Ishikawa (cell line): ENCODE measurements at regions not wholly inside any gene's neighbourhood (a gene's known extent, or its start where the extent isn't known, plus 50 kb on each side); places are given as distances from the start of the nearest gene placed in this dataset.

Experiments
- CEBPB ChIP-seq: IDR thresholded peaks from 2 replicates; pipeline ENCODE4 v1.6.1; 2012
- CREB1 ChIP-seq: IDR thresholded peaks from 2 replicates; pipeline ENCODE4 v1.6.1; 2012; ENCODE audit warnings: low read depth
- EGR1 ChIP-seq: IDR thresholded peaks from 2 replicates; pipeline ENCODE4 v1.6.1; 2012
- EP300 ChIP-seq: IDR thresholded peaks from 2 replicates; pipeline ENCODE4 v1.6.1; 2012; ENCODE audit warnings: borderline replicate concordance
- FOXM1 ChIP-seq: IDR thresholded peaks from 2 replicates; pipeline ENCODE4 v1.6.1; 2012; ENCODE audit warnings: low read depth, borderline replicate concordance
- MAX ChIP-seq: IDR thresholded peaks from 2 replicates; pipeline ENCODE4 v1.6.1; 2012
- NFIC ChIP-seq: IDR thresholded peaks from 2 replicates; pipeline ENCODE4 v1.6.1; 2012
- RAD21 ChIP-seq: IDR thresholded peaks from 2 replicates; pipeline ENCODE4 v1.6.1; 2012; ENCODE audit warnings: low read depth
- TAF1 ChIP-seq: IDR thresholded peaks from 2 replicates; pipeline ENCODE4 v1.6.1; 2012; ENCODE audit warnings: low read depth, mild to moderate bottlenecking
- TCF12 ChIP-seq: IDR thresholded peaks from 2 replicates; pipeline ENCODE4 v1.6.1; 2012; ENCODE audit warnings: low read depth
- TEAD4 ChIP-seq: IDR thresholded peaks from 2 replicates; pipeline ENCODE4 v1.6.1; 2012
- YY1 ChIP-seq: IDR thresholded peaks from 2 replicates; pipeline ENCODE4 v1.6.1; 2012; ENCODE audit warnings: low read depth
- ZBTB7A ChIP-seq: IDR thresholded peaks from 2 replicates; pipeline ENCODE4 v1.6.1; 2012; ENCODE audit warnings: low read depth
- TF ChIP-seq, protein P1 (sequence below): IDR thresholded peaks from 2 replicates; pipeline ENCODE4 v1.6.1; 2012; ENCODE audit warnings: low read depth, mild to moderate bottlenecking
- TF ChIP-seq, protein P2 (sequence below): IDR thresholded peaks from 2 replicates; pipeline ENCODE4 v1.6.1; 2012

GRCh38 chr10:131778385-131778784, 122.4 kb upstream of the PPP2R2D start:
- TF ChIP-seq ZBTB7A (no peak), EGR1 (no peak), NFIC (no peak), TEAD4 (no peak), MAX (no peak), TCF12 (no peak), CREB1 (no peak), FOXM1 (no peak), CEBPB (no peak), RAD21 (no peak), TAF1 (no peak), EP300 (no peak), YY1 (no peak)
- TF ChIP-seq, protein P1, sequence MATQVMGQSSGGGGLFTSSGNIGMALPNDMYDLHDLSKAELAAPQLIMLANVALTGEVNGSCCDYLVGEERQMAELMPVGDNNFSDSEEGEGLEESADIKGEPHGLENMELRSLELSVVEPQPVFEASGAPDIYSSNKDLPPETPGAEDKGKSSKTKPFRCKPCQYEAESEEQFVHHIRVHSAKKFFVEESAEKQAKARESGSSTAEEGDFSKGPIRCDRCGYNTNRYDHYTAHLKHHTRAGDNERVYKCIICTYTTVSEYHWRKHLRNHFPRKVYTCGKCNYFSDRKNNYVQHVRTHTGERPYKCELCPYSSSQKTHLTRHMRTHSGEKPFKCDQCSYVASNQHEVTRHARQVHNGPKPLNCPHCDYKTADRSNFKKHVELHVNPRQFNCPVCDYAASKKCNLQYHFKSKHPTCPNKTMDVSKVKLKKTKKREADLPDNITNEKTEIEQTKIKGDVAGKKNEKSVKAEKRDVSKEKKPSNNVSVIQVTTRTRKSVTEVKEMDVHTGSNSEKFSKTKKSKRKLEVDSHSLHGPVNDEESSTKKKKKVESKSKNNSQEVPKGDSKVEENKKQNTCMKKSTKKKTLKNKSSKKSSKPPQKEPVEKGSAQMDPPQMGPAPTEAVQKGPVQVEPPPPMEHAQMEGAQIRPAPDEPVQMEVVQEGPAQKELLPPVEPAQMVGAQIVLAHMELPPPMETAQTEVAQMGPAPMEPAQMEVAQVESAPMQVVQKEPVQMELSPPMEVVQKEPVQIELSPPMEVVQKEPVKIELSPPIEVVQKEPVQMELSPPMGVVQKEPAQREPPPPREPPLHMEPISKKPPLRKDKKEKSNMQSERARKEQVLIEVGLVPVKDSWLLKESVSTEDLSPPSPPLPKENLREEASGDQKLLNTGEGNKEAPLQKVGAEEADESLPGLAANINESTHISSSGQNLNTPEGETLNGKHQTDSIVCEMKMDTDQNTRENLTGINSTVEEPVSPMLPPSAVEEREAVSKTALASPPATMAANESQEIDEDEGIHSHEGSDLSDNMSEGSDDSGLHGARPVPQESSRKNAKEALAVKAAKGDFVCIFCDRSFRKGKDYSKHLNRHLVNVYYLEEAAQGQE: no peak
- TF ChIP-seq, protein P2, sequence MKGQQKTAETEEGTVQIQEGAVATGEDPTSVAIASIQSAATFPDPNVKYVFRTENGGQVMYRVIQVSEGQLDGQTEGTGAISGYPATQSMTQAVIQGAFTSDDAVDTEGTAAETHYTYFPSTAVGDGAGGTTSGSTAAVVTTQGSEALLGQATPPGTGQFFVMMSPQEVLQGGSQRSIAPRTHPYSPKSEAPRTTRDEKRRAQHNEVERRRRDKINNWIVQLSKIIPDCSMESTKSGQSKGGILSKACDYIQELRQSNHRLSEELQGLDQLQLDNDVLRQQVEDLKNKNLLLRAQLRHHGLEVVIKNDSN: no peak

DNA sequence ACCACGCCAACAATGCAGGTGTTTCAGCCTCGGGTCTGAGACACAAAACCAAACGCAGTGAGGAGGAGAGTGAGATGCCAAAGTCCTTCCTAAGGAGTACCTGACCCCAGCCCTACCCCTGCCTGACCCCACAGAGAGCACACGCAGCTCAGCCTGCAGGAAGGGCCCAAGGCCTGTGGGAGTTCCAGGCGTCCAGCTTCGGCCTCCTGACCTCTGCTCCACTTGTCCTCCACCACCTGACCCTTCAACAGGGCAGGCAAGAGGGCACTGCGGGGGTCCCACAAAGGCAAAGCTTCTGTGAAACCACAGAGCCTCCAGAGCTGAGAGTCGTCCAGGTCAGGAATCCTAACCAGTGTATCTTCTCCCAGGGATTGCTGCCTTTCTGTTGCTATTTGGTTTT, 122.0 kb upstream of the PPP2R2D start:
- no peak for TF ChIP-seq RAD21
- no peak for TF ChIP-seq CREB1
- TF ChIP-seq, protein P2: no peak
- TF ChIP-seq, protein P1: no peak
- no peak for TF ChIP-seq YY1
- no peak for TF ChIP-seq TEAD4
- TF ChIP-seq CEBPB: no peak
- TF ChIP-seq EP300: no peak
- TF ChIP-seq NFIC: no peak
- TF ChIP-seq MAX: no peak
- no peak for TF ChIP-seq TCF12
- no peak for TF ChIP-seq ZBTB7A
- TF ChIP-seq EGR1: no peak
- no peak for TF ChIP-seq TAF1
- TF ChIP-seq FOXM1: no peak

DNA sequence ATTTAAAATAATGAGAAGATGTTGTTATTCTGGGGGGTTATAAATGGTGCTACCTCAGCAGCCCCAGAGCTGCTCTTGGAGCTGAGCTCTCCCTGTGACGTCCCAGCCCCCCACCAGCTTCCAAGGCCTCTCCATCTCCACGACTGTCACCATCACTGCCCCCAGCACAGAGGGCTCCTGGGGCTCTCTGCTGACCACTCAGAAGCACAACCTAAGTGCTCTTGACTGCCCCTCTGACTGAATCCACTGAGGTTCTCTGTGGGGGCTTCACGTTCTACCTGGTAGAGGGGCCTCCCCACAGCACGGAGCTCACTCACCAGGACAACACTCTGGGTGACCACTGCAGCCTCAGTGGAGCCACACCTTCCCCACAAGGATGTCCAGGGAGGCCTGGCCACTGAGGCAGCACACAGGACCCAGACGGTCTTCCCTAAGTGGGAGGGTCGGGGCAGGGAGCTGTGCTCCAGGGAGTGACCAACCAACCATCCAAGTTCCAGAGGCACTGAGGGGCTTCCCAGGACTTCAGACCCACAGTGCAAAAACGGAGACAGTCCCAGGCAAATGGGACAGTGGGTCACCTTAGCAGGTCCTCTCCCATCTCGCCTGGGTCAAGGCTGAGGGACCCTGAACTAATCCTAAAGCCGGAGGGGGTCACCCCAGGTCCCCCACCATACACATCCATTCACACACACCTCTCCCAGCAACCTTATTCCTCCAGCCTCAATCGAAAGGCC, 121.0 kb upstream of the PPP2R2D start:
- TF ChIP-seq TEAD4 (no peak), CREB1 (no peak), TCF12 (no peak), RAD21 (no peak)

DNA sequence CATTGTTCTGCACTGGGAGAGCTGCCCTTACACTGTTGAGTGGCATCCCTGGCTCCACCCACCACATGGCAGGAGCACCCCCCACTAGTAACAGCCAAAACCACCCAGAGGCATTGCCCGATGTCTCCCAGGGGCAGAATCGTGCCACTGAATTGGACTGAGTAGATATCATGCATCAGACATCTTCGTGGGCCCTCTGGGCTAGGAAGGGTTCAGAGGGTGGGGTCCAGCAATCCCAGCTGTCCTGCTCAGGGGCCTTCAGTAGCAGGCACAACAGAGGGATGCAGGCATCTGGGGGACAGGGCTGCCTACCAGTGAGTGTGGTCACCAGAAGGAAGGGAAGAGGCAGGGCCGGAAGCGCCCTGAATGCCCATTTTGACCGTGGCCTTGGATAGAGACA, 119.7 kb upstream of the PPP2R2D start:
- no peak for TF ChIP-seq TEAD4
- no peak for TF ChIP-seq CREB1

DNA sequence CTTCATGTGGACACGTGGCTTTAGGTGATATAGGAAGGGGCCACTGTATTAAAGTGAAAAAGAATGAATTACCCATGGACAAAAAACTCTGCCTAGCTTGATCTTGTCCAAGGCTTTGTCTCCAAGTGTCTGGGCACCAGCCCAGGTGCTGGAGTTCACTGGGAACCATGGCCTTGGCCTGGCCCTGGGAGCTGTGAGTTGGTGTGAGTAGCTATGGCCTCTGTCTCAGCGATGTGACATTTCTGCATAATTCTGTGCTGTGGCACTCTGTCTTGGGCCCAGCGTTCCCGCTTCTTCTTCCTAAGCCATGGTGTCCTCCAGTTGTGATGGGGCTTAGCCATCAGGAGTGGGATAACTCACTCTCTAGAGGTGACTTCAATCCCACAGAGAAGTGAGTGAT, 119.0 kb upstream of the PPP2R2D start:
- TF ChIP-seq EP300: no peak

DNA sequence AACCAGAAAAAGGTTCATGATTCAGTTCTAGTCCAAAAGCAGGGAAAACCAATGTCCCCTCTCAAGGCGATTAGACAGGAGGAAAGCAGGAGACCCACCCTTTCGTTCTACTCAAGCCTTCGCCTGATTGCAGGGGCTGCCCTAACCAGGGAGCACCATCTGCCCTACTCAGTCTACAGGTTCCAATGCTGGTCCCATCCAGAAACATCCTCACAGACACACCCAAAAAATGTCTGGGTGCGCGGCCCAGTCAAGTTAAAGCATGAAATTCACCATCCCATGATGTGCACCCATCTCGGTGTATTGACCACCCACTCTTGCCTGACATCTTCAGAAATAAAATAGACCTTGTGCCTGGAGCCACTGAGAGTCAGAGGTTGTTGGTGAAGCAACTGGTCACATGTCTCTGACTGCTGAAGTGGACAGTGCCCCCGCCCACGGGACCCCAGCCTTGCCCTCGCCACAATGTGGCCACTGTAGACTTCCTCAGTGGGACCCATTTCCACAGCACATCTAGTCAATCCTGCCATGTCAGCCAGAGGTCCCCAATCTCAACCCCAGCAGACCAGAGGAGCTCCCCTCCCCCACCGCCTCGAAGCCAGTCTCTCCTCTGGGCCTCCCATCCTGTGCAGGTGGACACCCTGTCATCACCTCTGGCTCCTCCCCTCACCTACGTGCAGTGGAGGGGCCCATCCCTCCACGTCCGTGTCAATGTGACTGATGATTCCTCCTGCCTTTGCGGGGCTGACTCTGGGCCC, 116.3 kb upstream of the PPP2R2D start:
- TF ChIP-seq CEBPB: no peak
- no peak for TF ChIP-seq MAX
- no peak for TF ChIP-seq TCF12
- no peak for TF ChIP-seq TAF1
- no peak for TF ChIP-seq YY1
- TF ChIP-seq CREB1: no peak
- TF ChIP-seq RAD21: no peak
- TF ChIP-seq ZBTB7A: no peak
- no peak for TF ChIP-seq EGR1
- no peak for TF ChIP-seq NFIC
- no peak for TF ChIP-seq FOXM1
- TF ChIP-seq TEAD4: no peak
- no peak for TF ChIP-seq EP300
- TF ChIP-seq, protein P1: no peak
- TF ChIP-seq, protein P2: no peak
